MM.1S (cell line): ENCODE measurements at regions not wholly inside any gene's neighbourhood (a gene's known extent, or its start where the extent isn't known, plus 50 kb on each side); places are given as distances from the start of the nearest gene placed in this dataset.

Experiments
- CTCF ChIP-seq: fragments of 300-600 bp; sonication (generic); IDR thresholded peaks from 2 replicates; pipeline ENCODE4 v1.5.1; 2016; ENCODE audit warnings: antibody characterized with exemption, low read length, mixed read lengths
- EZH2 ChIP-seq: fragments of 300-600 bp; sonication (generic); optimal IDR thresholded peaks from 2 replicates; pipeline ENCODE3; 2017; ENCODE audit warnings: low read depth, mild to moderate bottlenecking, antibody characterized with exemption, low read length, mixed read lengths

GRCh38 chr5:106401561-106401960 is 1269.2 kb downstream of the EFNA5 start:
- TF ChIP-seq CTCF (no peak), EZH2 (no peak)
